ENCODE measurements at regions not wholly inside any gene's neighbourhood (a gene's known extent, or its start where the extent isn't known, plus 50 kb on each side); places are given as distances from the start of the nearest gene placed in this dataset.

DNA sequence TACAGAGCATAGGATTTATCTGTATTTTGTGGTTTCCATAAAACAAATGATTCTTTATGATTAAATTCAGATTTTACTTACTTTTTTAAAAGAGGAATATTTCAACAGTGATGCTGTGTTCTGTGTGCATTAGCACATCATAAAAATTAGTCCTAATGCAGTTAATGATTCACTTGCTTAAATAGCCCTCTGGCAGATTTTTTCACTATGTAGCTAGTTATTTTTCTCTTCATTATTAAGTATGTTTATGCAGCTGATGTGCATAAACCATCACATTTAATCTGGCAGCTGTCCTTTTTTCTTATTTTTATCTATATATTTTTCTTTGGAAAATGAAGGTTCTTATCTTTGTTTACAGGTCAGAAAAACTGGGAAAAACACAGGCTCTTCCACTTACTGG lies 127.2 kb downstream of the ZNF486 start:
- TF ChIP-seq, protein P1, sequence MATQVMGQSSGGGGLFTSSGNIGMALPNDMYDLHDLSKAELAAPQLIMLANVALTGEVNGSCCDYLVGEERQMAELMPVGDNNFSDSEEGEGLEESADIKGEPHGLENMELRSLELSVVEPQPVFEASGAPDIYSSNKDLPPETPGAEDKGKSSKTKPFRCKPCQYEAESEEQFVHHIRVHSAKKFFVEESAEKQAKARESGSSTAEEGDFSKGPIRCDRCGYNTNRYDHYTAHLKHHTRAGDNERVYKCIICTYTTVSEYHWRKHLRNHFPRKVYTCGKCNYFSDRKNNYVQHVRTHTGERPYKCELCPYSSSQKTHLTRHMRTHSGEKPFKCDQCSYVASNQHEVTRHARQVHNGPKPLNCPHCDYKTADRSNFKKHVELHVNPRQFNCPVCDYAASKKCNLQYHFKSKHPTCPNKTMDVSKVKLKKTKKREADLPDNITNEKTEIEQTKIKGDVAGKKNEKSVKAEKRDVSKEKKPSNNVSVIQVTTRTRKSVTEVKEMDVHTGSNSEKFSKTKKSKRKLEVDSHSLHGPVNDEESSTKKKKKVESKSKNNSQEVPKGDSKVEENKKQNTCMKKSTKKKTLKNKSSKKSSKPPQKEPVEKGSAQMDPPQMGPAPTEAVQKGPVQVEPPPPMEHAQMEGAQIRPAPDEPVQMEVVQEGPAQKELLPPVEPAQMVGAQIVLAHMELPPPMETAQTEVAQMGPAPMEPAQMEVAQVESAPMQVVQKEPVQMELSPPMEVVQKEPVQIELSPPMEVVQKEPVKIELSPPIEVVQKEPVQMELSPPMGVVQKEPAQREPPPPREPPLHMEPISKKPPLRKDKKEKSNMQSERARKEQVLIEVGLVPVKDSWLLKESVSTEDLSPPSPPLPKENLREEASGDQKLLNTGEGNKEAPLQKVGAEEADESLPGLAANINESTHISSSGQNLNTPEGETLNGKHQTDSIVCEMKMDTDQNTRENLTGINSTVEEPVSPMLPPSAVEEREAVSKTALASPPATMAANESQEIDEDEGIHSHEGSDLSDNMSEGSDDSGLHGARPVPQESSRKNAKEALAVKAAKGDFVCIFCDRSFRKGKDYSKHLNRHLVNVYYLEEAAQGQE (IDR thresholded peaks at IDR 0.05; ENCODE audit: insufficient read depth in 1 of 2, low read depth in 2 of 2, low read length in 2 of 2), result no peak
- TF ChIP-seq TAF1 (IDR thresholded peaks at IDR 0.05; ENCODE audit: borderline replicate concordance, insufficient read depth, low read length) (no peak), POLR2AphosphoS5 (IDR thresholded peaks at IDR 0.05; ENCODE audit: low read depth, low read length) (no peak), FOXP2 (optimal IDR thresholded peaks at IDR 0.05; ENCODE audit: borderline replicate concordance, extremely low read depth, extremely low read length, insufficient read depth) (no peak)

Measured in PFSK-1 (cell line).